ENCODE measurements at regions not wholly inside any gene's neighbourhood (a gene's known extent, or its start where the extent isn't known, plus 50 kb on each side); places are given as distances from the start of the nearest gene placed in this dataset.

DNA sequence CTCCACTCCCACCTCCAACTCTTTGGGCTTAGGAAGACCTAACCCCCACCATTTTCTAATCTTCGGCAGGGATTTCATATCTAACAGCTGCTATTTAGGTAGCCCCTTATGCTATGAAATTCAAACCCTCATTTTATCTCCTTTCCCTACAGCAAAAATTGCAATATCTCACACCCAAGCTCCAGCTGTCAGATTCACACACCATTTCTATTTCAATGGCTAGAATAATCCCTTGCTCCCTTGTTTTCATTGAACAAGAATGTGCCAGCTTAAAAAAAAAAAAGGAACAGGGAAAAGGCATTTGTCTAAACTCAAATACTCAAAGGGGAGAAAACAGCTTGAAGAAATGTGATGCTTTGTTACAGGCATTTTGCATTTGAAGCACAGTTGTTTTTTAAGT, 850.6 kb upstream of the ACVR2A start:
- H3K27me3 ChIP-seq: no peaks in the 10 kb centered on the region
- no peak for DNase-seq
- no peak overlapping the region for H3K4me3 ChIP-seq
- no peaks in the 10 kb centered on the region for H3K9me3 ChIP-seq
- no peaks in the 10 kb centered on the region for H3K36me3 ChIP-seq
- H3K4me1 ChIP-seq: no peaks in the 10 kb centered on the region
- TF ChIP-seq, protein P1, sequence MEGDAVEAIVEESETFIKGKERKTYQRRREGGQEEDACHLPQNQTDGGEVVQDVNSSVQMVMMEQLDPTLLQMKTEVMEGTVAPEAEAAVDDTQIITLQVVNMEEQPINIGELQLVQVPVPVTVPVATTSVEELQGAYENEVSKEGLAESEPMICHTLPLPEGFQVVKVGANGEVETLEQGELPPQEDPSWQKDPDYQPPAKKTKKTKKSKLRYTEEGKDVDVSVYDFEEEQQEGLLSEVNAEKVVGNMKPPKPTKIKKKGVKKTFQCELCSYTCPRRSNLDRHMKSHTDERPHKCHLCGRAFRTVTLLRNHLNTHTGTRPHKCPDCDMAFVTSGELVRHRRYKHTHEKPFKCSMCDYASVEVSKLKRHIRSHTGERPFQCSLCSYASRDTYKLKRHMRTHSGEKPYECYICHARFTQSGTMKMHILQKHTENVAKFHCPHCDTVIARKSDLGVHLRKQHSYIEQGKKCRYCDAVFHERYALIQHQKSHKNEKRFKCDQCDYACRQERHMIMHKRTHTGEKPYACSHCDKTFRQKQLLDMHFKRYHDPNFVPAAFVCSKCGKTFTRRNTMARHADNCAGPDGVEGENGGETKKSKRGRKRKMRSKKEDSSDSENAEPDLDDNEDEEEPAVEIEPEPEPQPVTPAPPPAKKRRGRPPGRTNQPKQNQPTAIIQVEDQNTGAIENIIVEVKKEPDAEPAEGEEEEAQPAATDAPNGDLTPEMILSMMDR (IDR thresholded peaks at IDR 0.05): no peak
- TF ChIP-seq POLR2A (IDR thresholded peaks at IDR 0.05): no peak
- H3K27ac ChIP-seq: no peak overlapping the region

DNA sequence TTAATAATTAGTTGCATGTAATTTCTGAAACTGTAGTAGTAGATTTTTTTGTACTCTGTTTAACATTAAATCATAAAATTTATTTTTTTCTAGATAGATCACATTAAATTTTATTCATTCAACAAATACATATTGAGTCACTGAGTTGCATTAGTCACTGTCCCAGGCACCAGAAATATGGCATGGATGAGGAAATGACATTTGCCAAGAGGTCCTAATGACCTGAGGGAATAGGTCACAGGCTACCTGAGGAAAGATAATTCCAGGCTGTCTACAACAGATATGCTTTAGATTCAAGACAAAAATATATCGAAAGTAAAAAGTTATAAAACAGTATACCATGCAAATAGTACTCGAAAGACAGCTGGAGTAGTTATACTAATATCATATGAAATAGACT, 852.4 kb upstream of the ACVR2A start:
- Histone ChIP-seq H3K9me3 (no peaks in the 10 kb centered on the region), H3K27ac (no peak overlapping the region), H3K27me3 (no peaks in the 10 kb centered on the region), H3K36me3 (no peaks in the 10 kb centered on the region), H3K4me3 (no peak overlapping the region), H3K4me1 (no peaks in the 10 kb centered on the region)
- TF ChIP-seq POLR2A (IDR thresholded peaks at IDR 0.05): no peak
- TF ChIP-seq, protein P1 (IDR thresholded peaks at IDR 0.05): no peak
- no peak for DNase-seq

GRCh38 chr2:146992057-146992456, 852.8 kb upstream of the ACVR2A start:
- DNase-seq: no peak
- H3K4me1 ChIP-seq: no peaks in the 10 kb centered on the region
- TF ChIP-seq, protein P1 (IDR thresholded peaks at IDR 0.05): no peak
- TF ChIP-seq POLR2A (IDR thresholded peaks at IDR 0.05): no peak
- H3K36me3 ChIP-seq: no peaks in the 10 kb centered on the region
- no peak overlapping the region for H3K27ac ChIP-seq
- no peak overlapping the region for H3K4me3 ChIP-seq
- H3K27me3 ChIP-seq: no peaks in the 10 kb centered on the region
- H3K9me3 ChIP-seq: no peaks in the 10 kb centered on the region

DNA sequence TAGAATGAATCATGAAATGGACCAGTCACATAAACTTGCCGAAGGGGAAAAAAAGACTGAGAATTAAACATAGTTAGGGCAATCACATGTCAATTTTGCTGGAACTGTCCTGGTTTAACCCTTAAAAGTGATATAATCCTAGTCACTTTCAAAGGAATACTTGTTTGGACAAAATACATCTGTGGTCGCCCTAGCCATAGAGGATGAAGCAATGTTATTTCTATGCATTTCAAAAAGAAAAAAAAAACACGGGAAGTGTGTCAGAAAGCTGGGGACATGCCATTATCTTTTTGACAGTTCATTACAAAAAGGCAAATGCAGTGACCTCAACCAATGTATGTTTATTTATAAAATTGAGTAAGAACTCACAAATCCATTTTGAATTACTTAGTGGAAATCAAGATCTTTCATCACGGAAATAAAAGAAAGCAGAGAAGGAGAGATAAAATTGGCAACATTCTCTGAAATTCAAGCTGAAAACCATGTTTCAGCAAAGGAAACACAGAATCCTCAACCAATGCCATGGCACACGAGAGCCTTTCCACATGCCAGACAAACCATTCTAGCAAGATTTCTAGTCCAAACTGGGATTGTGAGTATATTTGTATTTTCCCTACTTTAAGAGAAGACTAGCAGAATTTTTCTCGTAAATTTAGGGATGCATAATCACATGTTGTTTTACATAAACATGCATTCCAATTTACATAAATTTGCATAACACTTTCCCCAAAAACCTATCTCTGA, 854.3 kb upstream of the ACVR2A start:
- Histone ChIP-seq H3K27me3 (no peaks in the 10 kb centered on the region), H3K9me3 (no peaks in the 10 kb centered on the region), H3K4me3 (no peak overlapping the region), H3K36me3 (no peaks in the 10 kb centered on the region), H3K27ac (no peak overlapping the region), H3K4me1 (no peaks in the 10 kb centered on the region)
- no peak for DNase-seq
- TF ChIP-seq, protein P1 (IDR thresholded peaks at IDR 0.05): no peak
- no peak for TF ChIP-seq POLR2A (IDR thresholded peaks at IDR 0.05)

GRCh38 chr2:146989741-146990140, 855.1 kb upstream of the ACVR2A start:
- H3K4me1 ChIP-seq: no peaks in the 10 kb centered on the region
- H3K4me3 ChIP-seq: no peak overlapping the region
- DNase-seq: no peak
- no peak overlapping the region for H3K27ac ChIP-seq
- H3K36me3 ChIP-seq: no peaks in the 10 kb centered on the region
- TF ChIP-seq POLR2A (IDR thresholded peaks at IDR 0.05): no peak
- TF ChIP-seq, protein P1 (IDR thresholded peaks at IDR 0.05): no peak
- H3K27me3 ChIP-seq: no peaks in the 10 kb centered on the region
- H3K9me3 ChIP-seq: no peaks in the 10 kb centered on the region

Data from Peyer's patch (tissue), 4 donors.